HG03571 (cell line): ENCODE measurements at regions not wholly inside any gene's neighbourhood (a gene's known extent, or its start where the extent isn't known, plus 50 kb on each side); places are given as distances from the start of the nearest gene placed in this dataset.

Source experiments
- ATAC-seq: cut with Tn5 transposase; IDR thresholded peaks from one replicate; pipeline ENCODE4 v1.9.1; 2021; ENCODE audit not compliant: unreplicated experiment

GRCh38 chr5:174326372-174326771, 280.9 kb downstream of the NSG2 start:
- no peak for ATAC-seq

DNA sequence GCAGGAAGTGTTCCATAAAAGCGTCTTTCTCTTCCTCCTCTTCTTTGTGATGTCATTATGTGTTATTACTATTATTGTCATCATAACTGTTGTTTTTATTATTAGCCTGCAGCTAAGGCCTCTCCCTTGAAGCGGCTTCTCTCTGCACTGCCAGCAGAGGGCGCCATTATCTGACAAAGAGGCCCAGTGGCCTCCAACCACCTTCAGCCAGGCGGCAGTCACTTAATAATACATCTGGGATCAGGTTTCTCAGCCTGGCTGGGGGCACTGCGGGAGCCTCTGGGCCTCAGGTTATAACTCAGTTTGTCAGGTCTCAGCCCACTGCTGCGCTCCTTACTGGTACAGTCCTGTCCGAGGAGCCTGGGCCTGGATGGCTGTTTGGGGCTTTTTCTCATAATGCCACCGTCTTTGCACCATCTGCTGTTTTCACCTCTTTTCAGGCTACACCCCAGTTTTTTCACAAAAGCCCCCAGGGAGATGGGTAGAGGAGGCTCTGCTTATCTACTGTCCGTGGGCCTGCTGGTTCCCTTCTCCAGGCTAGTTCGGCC, 281.9 kb downstream of the NSG2 start:
- no peak for ATAC-seq

- no peak for ATAC-seq
Observed at GRCh38 chr5:174327896-174328295, 282.4 kb downstream of the NSG2 start.

GRCh38 chr5:174328631-174329299, 283.3 kb downstream of the NSG2 start:
- ATAC-seq, result no peak

- no peak for ATAC-seq
Observed at GRCh38 chr5:174329738-174330137, 284.2 kb downstream of the NSG2 start.

- ATAC-seq, result no peak
Observed at GRCh38 chr5:174335682-174336364, 290.3 kb downstream of the NSG2 start.

- no peak for ATAC-seq
Observed at GRCh38 chr5:174336479-174336878, 291.0 kb downstream of the NSG2 start.

- ATAC-seq, result no peak
Observed at GRCh38 chr5:174337276-174338184, 292.0 kb downstream of the NSG2 start.

DNA sequence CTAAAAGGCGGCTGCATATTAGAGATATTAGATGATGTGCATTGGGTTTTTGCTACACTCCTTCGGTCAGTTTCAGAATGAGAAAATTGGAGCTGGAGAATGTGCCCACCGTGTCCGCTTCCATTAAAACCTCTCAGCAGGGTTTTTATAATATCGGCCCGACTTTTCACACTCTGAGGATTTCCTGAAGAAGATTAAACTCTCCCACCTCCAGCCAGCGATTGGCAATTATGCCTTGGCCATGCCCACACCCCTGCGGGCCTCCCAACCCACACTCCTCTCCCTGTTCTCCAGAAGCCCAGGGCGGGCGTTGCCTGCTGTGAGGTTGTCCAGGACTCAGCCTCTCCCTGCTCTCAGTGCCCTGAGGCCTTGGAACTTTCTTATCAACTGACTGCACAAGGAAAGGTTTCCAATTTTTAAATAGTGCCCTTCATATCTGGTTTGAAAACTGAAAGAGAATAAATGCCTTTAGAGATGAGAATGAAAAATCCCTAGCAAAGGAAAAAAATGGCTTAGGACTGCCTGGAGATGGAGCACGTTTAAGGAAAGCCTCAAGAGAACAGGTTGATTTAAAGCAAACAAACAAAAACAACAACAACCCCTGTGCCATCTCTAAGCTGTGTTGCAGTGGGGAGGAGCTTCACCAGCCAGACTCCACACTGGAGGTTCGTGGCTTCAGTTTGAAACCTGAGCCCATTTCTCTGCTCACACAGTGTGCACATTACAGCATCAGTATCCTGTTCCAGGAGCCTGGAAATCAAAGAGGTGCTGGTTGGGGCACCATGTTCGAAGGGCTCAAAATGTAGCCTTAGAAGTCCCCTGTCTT, 292.9 kb downstream of the NSG2 start:
- no peak for ATAC-seq

- ATAC-seq, result no peak
Observed at GRCh38 chr5:174339130-174339529, 293.6 kb downstream of the NSG2 start.

DNA sequence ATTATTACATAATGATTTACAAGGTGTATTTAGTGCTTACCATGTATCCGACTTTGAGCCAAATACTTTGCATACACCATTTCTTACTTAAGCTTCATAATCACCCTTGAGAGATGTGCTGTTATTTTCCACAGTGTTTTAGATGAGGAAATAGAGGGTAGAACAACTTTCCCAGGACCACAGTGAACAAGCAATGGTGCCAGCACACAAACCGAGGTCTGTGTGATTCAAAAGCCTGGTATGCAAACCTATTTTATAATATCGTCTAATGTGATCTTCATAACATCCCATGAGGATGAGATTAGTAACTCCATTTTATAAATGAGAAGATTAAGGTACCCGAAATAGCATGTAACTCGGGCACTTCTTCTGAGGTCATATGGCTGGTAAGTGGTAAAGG, 294.7 kb downstream of the NSG2 start:
- ATAC-seq, result no peak

DNA sequence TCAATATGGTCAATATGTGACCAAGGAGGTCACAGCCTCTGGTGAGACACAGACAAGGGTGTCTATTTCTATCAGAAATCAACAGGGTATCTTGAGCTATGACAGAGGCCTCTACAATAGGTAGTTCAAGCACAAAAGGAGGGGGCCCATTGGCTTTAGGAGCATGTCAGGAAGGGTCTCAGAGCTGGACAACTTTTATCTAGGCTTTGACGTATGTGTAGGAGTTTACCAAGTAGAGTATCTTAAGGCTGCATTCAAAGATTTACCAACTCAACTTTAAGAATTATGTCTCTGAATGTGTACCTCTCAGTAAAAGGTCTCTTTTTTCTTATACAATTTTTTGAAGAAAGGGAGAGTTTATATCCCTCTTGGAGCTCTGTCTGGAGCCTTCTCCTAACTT, 297.2 kb downstream of the NSG2 start:
- no peak for ATAC-seq

DNA sequence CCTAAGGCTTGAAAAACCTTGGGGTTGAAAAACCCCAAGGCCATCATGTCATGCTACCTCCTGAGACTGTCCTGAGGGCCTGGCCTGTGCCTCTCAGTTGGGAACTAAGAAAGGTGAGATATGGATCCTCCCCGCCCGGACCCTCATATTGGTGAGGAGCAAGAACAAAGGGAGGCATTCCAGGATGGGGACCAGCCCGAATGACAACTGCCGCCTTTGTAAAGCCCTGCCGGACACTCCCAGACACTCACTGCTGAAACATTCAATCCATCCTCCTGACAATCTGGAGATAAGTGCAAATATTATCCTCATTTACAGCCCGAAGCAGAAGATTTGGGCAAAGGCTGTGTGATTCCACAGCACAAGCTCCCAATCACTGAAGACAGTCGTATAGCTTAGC, 298.3 kb downstream of the NSG2 start:
- no peak for ATAC-seq

- ATAC-seq, result no peak
Observed at GRCh38 chr5:174344335-174344734, 298.8 kb downstream of the NSG2 start.

DNA sequence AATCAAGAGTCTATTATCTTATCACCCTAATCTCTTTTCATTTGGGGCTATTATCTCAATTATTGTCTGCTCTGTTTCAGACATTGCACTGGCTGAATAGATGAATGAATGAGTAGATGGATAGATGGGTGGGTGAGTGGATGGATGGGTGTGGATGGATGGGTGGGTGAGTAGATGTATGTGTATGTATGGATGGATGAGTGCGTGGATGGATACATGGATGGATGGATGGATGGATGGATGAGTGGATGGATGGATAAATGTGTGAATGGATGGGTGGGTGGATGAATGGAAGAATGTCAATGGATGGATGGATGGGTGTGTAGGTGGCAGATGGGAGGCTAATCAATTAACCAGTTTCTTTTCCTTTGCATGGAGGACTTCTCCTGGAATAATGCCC, 301.7 kb downstream of the NSG2 start:
- ATAC-seq, result no peak

DNA sequence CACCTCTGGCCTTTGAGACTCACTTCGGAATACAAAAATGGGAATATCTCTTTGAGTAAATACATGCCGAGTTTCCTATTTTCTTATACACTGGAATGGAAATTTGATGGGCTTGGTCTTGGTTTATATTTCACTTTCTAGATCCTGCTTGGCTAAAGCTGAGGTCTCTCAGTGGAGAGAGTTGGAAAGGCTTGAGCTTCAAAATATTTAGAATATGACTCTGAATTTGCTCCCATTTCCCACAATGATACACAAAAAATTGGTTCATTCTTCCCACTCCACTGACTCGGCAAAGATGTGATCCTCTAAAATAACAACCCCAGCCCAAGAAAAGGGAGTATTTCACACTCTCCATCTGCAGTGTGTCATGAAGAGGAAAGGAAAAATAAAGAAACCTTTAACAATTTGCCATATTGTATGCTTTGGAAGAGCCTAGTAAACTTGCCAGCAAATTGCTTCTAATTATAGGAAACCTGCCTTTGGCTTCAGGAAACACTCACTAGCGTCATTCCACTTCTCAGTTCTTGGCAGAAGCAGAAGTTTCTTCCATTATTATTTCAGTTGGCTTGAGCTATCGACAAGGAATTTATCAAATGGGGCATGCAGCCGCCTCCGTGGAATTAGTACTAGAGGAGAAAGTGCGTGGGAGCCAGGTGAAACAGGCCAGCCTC, 302.9 kb downstream of the NSG2 start:
- no peak for ATAC-seq

- ATAC-seq, result no peak
Observed at GRCh38 chr5:174352681-174353080, 307.2 kb downstream of the NSG2 start.

DNA sequence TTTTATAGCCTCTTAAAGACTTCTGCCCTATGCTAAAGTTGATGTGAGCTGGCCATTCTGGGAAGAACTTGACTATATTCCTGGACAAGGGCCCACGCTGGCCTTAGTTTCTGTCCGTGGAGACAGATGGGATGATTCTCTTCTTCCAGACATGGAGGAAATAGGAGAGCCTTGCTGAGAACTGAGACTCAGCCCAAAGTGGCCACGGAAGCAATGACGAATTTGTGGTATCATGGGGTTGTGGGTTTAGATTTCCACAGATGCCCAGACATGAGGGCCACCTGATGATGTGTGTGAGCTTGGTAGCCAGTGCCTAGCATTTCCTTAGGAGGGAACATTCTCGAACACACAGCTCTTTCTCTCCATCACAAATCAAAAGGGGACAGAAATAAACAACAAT, 309.1 kb downstream of the NSG2 start:
- no peak for ATAC-seq

GRCh38 chr5:174355208-174355612, 309.7 kb downstream of the NSG2 start:
- no peak for ATAC-seq

GRCh38 chr5:174355995-174356394, 310.5 kb downstream of the NSG2 start:
- ATAC-seq, result no peak
